Glutamatergic neuron (in vitro differentiated cells): ENCODE measurements at regions not wholly inside any gene's neighbourhood (a gene's known extent, or its start where the extent isn't known, plus 50 kb on each side); places are given as distances from the start of the nearest gene placed in this dataset.
"Not testable (repeated sequence)": the region's sequence is repeated elsewhere in the genome, so short reads cannot be mapped to it uniquely, and the experiment has no call there.

Experiments
- DNase-seq: peaks from one replicate; pipeline ENCODE4 v3.0.0; 2022
- H3K27ac Mint-ChIP-seq: one replicate; pipeline ENCODE4 v1.8.0; 2020; ENCODE audit warnings: mild to moderate bottlenecking, mixed read lengths, inconsistent platforms; ENCODE audit not compliant: unreplicated experiment
- H3K27me3 Mint-ChIP-seq: one replicate; pipeline ENCODE4 v1.8.0; 2020; ENCODE audit warnings: mild to moderate bottlenecking, moderate library complexity, mixed read lengths, inconsistent platforms; ENCODE audit not compliant: unreplicated experiment
- H3K36me3 Mint-ChIP-seq: one replicate; pipeline ENCODE4 v1.8.0; 2020; ENCODE audit warnings: mild to moderate bottlenecking, mixed read lengths, inconsistent platforms; ENCODE audit not compliant: unreplicated experiment
- H3K4me1 Mint-ChIP-seq: one replicate; pipeline ENCODE4 v1.8.0; 2020; ENCODE audit warnings: mild to moderate bottlenecking, low read depth, mixed read lengths, inconsistent platforms; ENCODE audit not compliant: unreplicated experiment
- H3K4me3 Mint-ChIP-seq: one replicate; pipeline ENCODE4 v1.8.0; 2020; ENCODE audit warnings: mild to moderate bottlenecking, mixed read lengths, inconsistent platforms; ENCODE audit not compliant: unreplicated experiment
- H3K9me3 Mint-ChIP-seq: one replicate; pipeline ENCODE4 v1.8.0; 2020; ENCODE audit warnings: mild to moderate bottlenecking, moderate library complexity, mixed read lengths, inconsistent platforms; ENCODE audit not compliant: unreplicated experiment
- CTCF ChIP-seq: fragments of 200-600 bp; sonication (generic); IDR thresholded peaks from one replicate; pipeline ENCODE4 v1.5.0; 2021; ENCODE audit not compliant: partially characterized antibody, unreplicated experiment

GRCh38 chr3:177362626-177363025 is 165.3 kb upstream of the TBL1XR1 start:
- no peak for DNase-seq
- H3K27me3 Mint-ChIP-seq = peaks cover 9% of the 10 kb centered on the region
- H3K4me3 Mint-ChIP-seq = peak overlapping the region; percentile 50
- peaks cover 42% of the 10 kb centered on the region for H3K4me1 Mint-ChIP-seq
- H3K36me3 Mint-ChIP-seq = no peaks in the 10 kb centered on the region
- peaks cover 15% of the 10 kb centered on the region for H3K9me3 Mint-ChIP-seq
- no peak for TF ChIP-seq CTCF
- H3K27ac Mint-ChIP-seq = peak overlapping the region; percentile 92

- TF ChIP-seq CTCF = no peak
- Mint-ChIP-seq H3K27me3 (peaks cover 11% of the 10 kb centered on the region), H3K9me3 (peaks cover 8% of the 10 kb centered on the region), H3K4me1 (peaks cover 28% of the 10 kb centered on the region), H3K36me3 (no peaks in the 10 kb centered on the region), H3K4me3 (no peak overlapping the region), H3K27ac (peak overlapping the region; percentile 64)
- DNase-seq = no peak
Observed at GRCh38 chr3:177364236-177364635, 167.0 kb upstream of the TBL1XR1 start.

- H3K9me3 Mint-ChIP-seq, H3K36me3 Mint-ChIP-seq, H3K27me3 Mint-ChIP-seq, DNase-seq, H3K4me3 Mint-ChIP-seq: not testable (repeated sequence)
- H3K27ac Mint-ChIP-seq = peak overlapping the region; percentile 5
- peaks cover 24% of the 10 kb centered on the region for H3K4me1 Mint-ChIP-seq
Observed at GRCh38 chr3:177365294-177365693, 168.0 kb upstream of the TBL1XR1 start.

- H3K27me3 Mint-ChIP-seq = peaks cover 3% of the 10 kb centered on the region
- H3K36me3 Mint-ChIP-seq = no peaks in the 10 kb centered on the region
- peaks cover 2% of the 10 kb centered on the region for H3K9me3 Mint-ChIP-seq
- no peak for DNase-seq
- no peak overlapping the region for H3K27ac Mint-ChIP-seq
- peaks cover 14% of the 10 kb centered on the region for H3K4me1 Mint-ChIP-seq
- H3K4me3 Mint-ChIP-seq = no peak overlapping the region
- TF ChIP-seq CTCF = no peak
Observed at GRCh38 chr3:177367788-177368187, 170.5 kb upstream of the TBL1XR1 start.

GRCh38 chr3:177370246-177370822 is 173.1 kb upstream of the TBL1XR1 start:
- no peak overlapping the region for H3K4me3 Mint-ChIP-seq
- TF ChIP-seq CTCF = no peak
- DNase-seq = no peak
- no peak overlapping the region for H3K27ac Mint-ChIP-seq
- peaks cover 2% of the 10 kb centered on the region for H3K9me3 Mint-ChIP-seq
- H3K4me1 Mint-ChIP-seq = peaks cover 7% of the 10 kb centered on the region
- H3K27me3 Mint-ChIP-seq = peaks cover 3% of the 10 kb centered on the region
- H3K36me3 Mint-ChIP-seq = peaks cover under 1% of the 10 kb centered on the region
